HEK293T (cell line): ENCODE measurements at regions not wholly inside any gene's neighbourhood (a gene's known extent, or its start where the extent isn't known, plus 50 kb on each side); places are given as distances from the start of the nearest gene placed in this dataset.
"Not testable (repeated sequence)": the region's sequence is repeated elsewhere in the genome, so short reads cannot be mapped to it uniquely, and the experiment has no call there.

ENCODE experiments used
- CTCF ChIA-PET: fragments of 350-600 bp; formaldehyde crosslinking; extraction: SDS; loops from one replicate; lab custom pipeline; 2021; ENCODE audit warnings: antibody characterized with exemption, inconsistent platforms; lab: Yijun Ruan, JAX
- POLR2A ChIA-PET: fragments of 350-600 bp; formaldehyde crosslinking; extraction: SDS; loops from one replicate; lab custom pipeline; 2020; ENCODE audit warnings: antibody characterized with exemption, inconsistent platforms; lab: Yijun Ruan, JAX
- DNase-seq: peaks from one replicate; pipeline ENCODE4 v3.0.0; 2012; ENCODE audit warnings: mixed read lengths; ENCODE audit errors: extremely low spot score
- ARNT ChIP-seq: fragments of 450-650 bp; IDR thresholded peaks from 2 replicates; pipeline ENCODE4 v1.6.1; 2017; ENCODE audit warnings: mild to moderate bottlenecking
- BHLHE40 ChIP-seq: fragments of 450-650 bp; IDR thresholded peaks from 2 replicates; pipeline ENCODE4 v1.6.1; 2016; ENCODE audit warnings: mild to moderate bottlenecking, moderate library complexity, borderline replicate concordance
- CTBP1 ChIP-seq: fragments of 450-650 bp; IDR thresholded peaks from 2 replicates; pipeline ENCODE4 v1.6.1; 2016; ENCODE audit warnings: borderline replicate concordance
- ELF4 ChIP-seq: fragments of 450-650 bp; IDR thresholded peaks from 2 replicates; pipeline ENCODE4 v1.6.1; 2017; ENCODE audit warnings: antibody characterized with exemption
- FOXA1 ChIP-seq: fragments of 450-650 bp; IDR thresholded peaks from 2 replicates; pipeline ENCODE4 v1.6.1; 2016; ENCODE audit warnings: mild to moderate bottlenecking
- FOXK2 ChIP-seq: fragments of 450-650 bp; IDR thresholded peaks from 2 replicates; pipeline ENCODE4 v1.6.1; 2016; ENCODE audit warnings: mild to moderate bottlenecking
- FOXM1 ChIP-seq: fragments of 450-650 bp; IDR thresholded peaks from 2 replicates; pipeline ENCODE4 v1.6.1; 2017; ENCODE audit warnings: mild to moderate bottlenecking, borderline replicate concordance
- HDGF ChIP-seq: fragments of 450-650 bp; IDR thresholded peaks from 2 replicates; pipeline ENCODE4 v1.6.1; 2017; ENCODE audit warnings: antibody characterized with exemption, borderline replicate concordance
- L3MBTL2 ChIP-seq: fragments of 450-650 bp; conservative IDR thresholded peaks from 2 replicates; pipeline ENCODE4 v1.6.1; 2016; ENCODE audit warnings: mild to moderate bottlenecking
- LEF1 ChIP-seq: fragments of 450-650 bp; IDR thresholded peaks from 2 replicates; pipeline ENCODE4 v1.6.1; 2017; ENCODE audit warnings: mild to moderate bottlenecking, borderline replicate concordance
- NFRKB ChIP-seq: fragments of 450-650 bp; IDR thresholded peaks from 2 replicates; pipeline ENCODE4 v1.6.1; 2016; ENCODE audit warnings: mild to moderate bottlenecking, moderate library complexity
- PKNOX1 ChIP-seq: fragments of 450-650 bp; IDR thresholded peaks from 2 replicates; pipeline ENCODE4 v1.6.1; 2016
- SP1 ChIP-seq: fragments of 450-650 bp; IDR thresholded peaks from 2 replicates; pipeline ENCODE4 v1.6.1; 2017
- SUZ12 ChIP-seq: fragments of 450-650 bp; IDR thresholded peaks from 2 replicates; pipeline ENCODE4 v1.6.1; 2016; ENCODE audit warnings: mild to moderate bottlenecking
- TARDBP ChIP-seq: fragments of 450-650 bp; IDR thresholded peaks from 2 replicates; pipeline ENCODE4 v1.6.1; 2016
- ZNF384 ChIP-seq: fragments of 450-650 bp; IDR thresholded peaks from 2 replicates; pipeline ENCODE4 v1.6.1; 2016

- ChIA-PET CTCF (no interaction called here), POLR2A (no interaction called here)
- no peak for TF ChIP-seq TARDBP
- TF ChIP-seq SP1 = no peak
- TF ChIP-seq ARNT = no peak
- TF ChIP-seq ELF4 = no peak
- TF ChIP-seq L3MBTL2 = no peak
- TF ChIP-seq BHLHE40 = no peak
- TF ChIP-seq LEF1 = no peak
- TF ChIP-seq SUZ12 = no peak
- no peak for TF ChIP-seq FOXA1
- no peak for TF ChIP-seq HDGF
- TF ChIP-seq CTBP1 = no peak
- no peak for TF ChIP-seq FOXK2
- TF ChIP-seq PKNOX1 = no peak
- TF ChIP-seq FOXM1 = no peak
- TF ChIP-seq ZNF384 = no peak
- no peak for TF ChIP-seq NFRKB
- no peak for DNase-seq
Observed at GRCh38 chr4:137901114-137901513, 341.0 kb downstream of the SLC7A11 start.

DNA sequence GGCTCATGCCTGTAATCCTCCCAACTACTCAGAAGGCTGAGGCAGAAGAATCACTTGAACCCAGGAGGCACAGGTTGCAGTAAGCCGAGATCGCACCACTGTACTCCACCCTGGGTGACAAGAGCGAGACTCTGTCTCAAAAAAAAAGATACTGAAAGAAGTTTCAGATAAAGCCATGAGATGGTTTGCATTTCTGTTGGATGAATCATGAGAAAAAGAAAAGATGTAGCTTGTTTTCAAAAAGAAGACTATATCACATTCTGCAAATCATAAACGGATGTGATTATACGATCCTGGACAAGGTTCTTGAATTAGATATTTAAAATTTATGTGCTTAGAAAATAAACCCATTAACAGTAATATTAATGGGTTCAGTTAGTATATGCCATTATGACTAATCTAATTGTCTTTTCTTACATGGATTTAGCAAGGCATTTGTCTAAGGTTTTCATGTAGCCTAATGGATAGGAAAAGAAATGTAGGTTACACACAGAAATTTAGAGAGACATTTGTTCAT, 345.9 kb downstream of the SLC7A11 start:
- DNase-seq = no peak
- ChIA-PET POLR2A (interaction anchor here (0.6 kb wide), 1 partner anchor 13 kb away, joined by 4 read pairs; no protein-coding TSS in a partner anchor), CTCF (interaction anchor here (0.6 to 1.3 kb wide), 2 partner anchors 76 to 1031 kb away, joined by 3 read pairs; no protein-coding TSS in a partner anchor)
- no peak for TF ChIP-seq FOXA1
- TF ChIP-seq ELF4 = no peak
- TF ChIP-seq L3MBTL2 = no peak
- TF ChIP-seq PKNOX1 = no peak
- TF ChIP-seq NFRKB = no peak
- TF ChIP-seq BHLHE40 = no peak
- TF ChIP-seq SP1 = no peak
- no peak for TF ChIP-seq FOXK2
- no peak for TF ChIP-seq TARDBP
- no peak for TF ChIP-seq LEF1
- no peak for TF ChIP-seq HDGF
- no peak for TF ChIP-seq SUZ12

DNA sequence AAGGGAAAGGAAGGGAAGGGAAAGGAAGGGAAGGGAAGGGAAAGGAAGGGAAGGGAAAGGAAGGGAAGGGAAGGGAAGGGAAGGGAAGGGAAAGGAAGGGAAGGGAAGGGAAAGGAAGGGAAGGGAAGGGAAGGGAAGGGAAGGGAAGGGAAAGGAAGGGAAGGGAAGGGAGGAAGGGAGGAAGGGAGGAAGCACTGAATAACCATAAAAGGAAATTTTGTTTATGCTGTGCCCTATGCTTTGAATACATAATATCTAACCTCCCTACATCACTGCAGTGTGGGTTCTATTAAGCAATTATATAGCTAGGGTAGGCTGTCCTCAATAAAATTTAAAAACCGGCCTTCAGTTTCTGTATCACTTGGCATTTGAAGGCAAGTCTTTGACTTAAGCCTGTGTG, 346.6 kb downstream of the SLC7A11 start:
- CTCF ChIA-PET, POLR2A ChIA-PET, DNase-seq: not testable (repeated sequence)

DNA sequence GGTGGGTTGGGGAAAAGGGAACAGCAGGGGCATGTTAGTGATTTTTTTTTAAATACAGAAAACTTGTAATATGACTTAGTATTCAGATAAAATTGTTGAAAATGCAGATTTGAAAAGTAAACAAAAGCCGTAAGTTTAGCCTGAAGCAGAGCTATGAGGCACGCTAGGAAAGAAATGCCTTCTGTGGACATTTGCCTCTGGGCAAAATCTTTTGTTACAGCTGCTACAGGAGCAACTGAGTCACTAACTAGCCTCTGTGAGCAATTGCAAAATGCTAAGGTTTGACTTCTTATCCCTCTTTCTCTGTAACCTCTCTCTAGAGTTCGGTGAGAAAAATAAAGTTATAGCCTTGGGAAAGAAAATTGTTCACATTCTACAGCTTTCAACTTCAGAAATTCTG, 350.0 kb downstream of the SLC7A11 start:
- POLR2A ChIA-PET = no interaction called here
- TF ChIP-seq SP1 (no peak), FOXM1 (no peak), ZNF384 (no peak), NFRKB (no peak), HDGF (no peak), TARDBP (no peak), ELF4 (no peak), BHLHE40 (no peak), L3MBTL2 (no peak), PKNOX1 (no peak), FOXK2 (no peak), CTBP1 (no peak)
- DNase-seq = no peak
- CTCF ChIA-PET = no interaction called here

- ChIA-PET POLR2A (no interaction called here), CTCF (no interaction called here)
- TF ChIP-seq CTBP1 = no peak
- TF ChIP-seq NFRKB = no peak
- no peak for TF ChIP-seq L3MBTL2
- no peak for TF ChIP-seq SUZ12
- no peak for TF ChIP-seq ARNT
- TF ChIP-seq PKNOX1 = no peak
- TF ChIP-seq FOXA1 = no peak
- TF ChIP-seq LEF1 = no peak
- no peak for TF ChIP-seq ZNF384
- no peak for TF ChIP-seq FOXK2
- TF ChIP-seq ELF4 = no peak
- no peak for TF ChIP-seq TARDBP
- TF ChIP-seq BHLHE40 = no peak
- TF ChIP-seq FOXM1 = no peak
- no peak for TF ChIP-seq HDGF
- no peak for TF ChIP-seq SP1
- DNase-seq = no peak
Observed at GRCh38 chr4:137890812-137891211, 351.3 kb downstream of the SLC7A11 start.

- ChIA-PET CTCF (no interaction called here), POLR2A (no interaction called here)
- TF ChIP-seq LEF1 (no peak), BHLHE40 (no peak), ELF4 (no peak), L3MBTL2 (no peak), HDGF (no peak), CTBP1 (no peak), PKNOX1 (no peak), SUZ12 (no peak), FOXK2 (no peak), ARNT (no peak), ZNF384 (no peak), SP1 (no peak), FOXA1 (no peak), TARDBP (no peak), NFRKB (no peak), FOXM1 (no peak)
- no peak for DNase-seq
Observed at GRCh38 chr4:137881641-137882040, 349.3 kb upstream of the PCDH18 start.

GRCh38 chr4:137868067-137868466, 335.8 kb upstream of the PCDH18 start:
- DNase-seq, POLR2A ChIA-PET, CTCF ChIA-PET: not testable (repeated sequence)
